ENCODE measurements at regions not wholly inside any gene's neighbourhood (a gene's known extent, or its start where the extent isn't known, plus 50 kb on each side); places are given as distances from the start of the nearest gene placed in this dataset.

GRCh38 chr12:69074556-69075349, 141.8 kb upstream of the CPM start:
- no peaks in the 10 kb centered on the region for H3K79me1 ChIP-seq (ENCODE audit: low read depth, low read length)
- H2AFZ ChIP-seq (ENCODE audit: low read length), result no peak overlapping the region
- H3K18ac ChIP-seq (ENCODE audit: extremely low read depth, low read length), result no peak overlapping the region
- no peak overlapping the region for H3K4ac ChIP-seq (replicated peaks; ENCODE audit: insufficient read length, low read depth, low read length)
- H4K8ac ChIP-seq (ENCODE audit: extremely low read depth, insufficient read depth, low read length), result no peak overlapping the region
- H3K4me3 ChIP-seq (ENCODE audit: extremely low read depth in 1 of 4, insufficient read depth in 2 of 4, low read depth in 3 of 4, low read length in 4 of 4), result no peak overlapping the region
- no peak overlapping the region for H2AK5ac ChIP-seq (ENCODE audit: low read depth, low read length)
- no peak overlapping the region for H3K56ac ChIP-seq (replicated peaks; ENCODE audit: insufficient read length, low read depth, low read length)
- no peak for FAIRE-seq
- peaks cover 0 to 4% (median 0%) of the 10 kb centered on the region in 4 experiments; a peak in 3 of 7 replicates for H3K4me1 ChIP-seq (replicated peaks in 1 of 4; ENCODE audit: control insufficient read depth in 3 of 4, insufficient read depth in 4 of 4, low read length in 3 of 4)
- no peak for DNase-seq (ENCODE audit: low read depth in 1 of 2, low spot score in 2 of 2)
- H2BK12ac ChIP-seq (ENCODE audit: low read depth, low read length), result no peak overlapping the region
- H2BK20ac ChIP-seq (ENCODE audit: low read length), result no peak overlapping the region
- H4K91ac ChIP-seq (replicated peaks; ENCODE audit: insufficient read length, low read length), result no peak overlapping the region
- no peak overlapping the region for H4K5ac ChIP-seq (ENCODE audit: insufficient read length, low read depth, low read length)
- no peak overlapping the region for H2BK15ac ChIP-seq (ENCODE audit: low read length)
- no peak overlapping the region for H3K27ac ChIP-seq (ENCODE audit: low read depth, low read length)
- no peak overlapping the region for H2BK5ac ChIP-seq (ENCODE audit: low read depth, low read length)
- H3K27me3 ChIP-seq (replicated peaks in 1 of 4; ENCODE audit: control insufficient read depth in 3 of 4, extremely low read depth in 1 of 4, insufficient read depth in 3 of 4, low read length in 3 of 4), result no peaks in the 10 kb centered on the region
- POLR2A ChIA-PET (ENCODE audit: partially characterized antibody), result no interaction called here
- CTCF ChIA-PET (ENCODE audit: partially characterized antibody), result interaction anchor here (0.7 to 2.1 kb wide), 6 partner anchors 8 to 208 kb away, joined by 3 to 9 read pairs (median 4); no protein-coding TSS in a partner anchor
- no peak overlapping the region for H2BK120ac ChIP-seq (replicated peaks; ENCODE audit: low read depth, low read length)
- H3K23me2 ChIP-seq (ENCODE audit: low read depth, low read length), result no peaks in the 10 kb centered on the region; the same call in 1 of the 2 replicates
- no peaks in the 10 kb centered on the region for H3K36me3 ChIP-seq (ENCODE audit: control insufficient read depth in 2 of 4, insufficient read depth in 4 of 4, low read length in 3 of 4)
- H3K9ac ChIP-seq (replicated peaks in 1 of 4; ENCODE audit: extremely low read depth in 1 of 4, low read depth in 3 of 4, low read length in 3 of 4), result no peak overlapping the region
- no peaks in the 10 kb centered on the region for H3K9me3 ChIP-seq (ENCODE audit: insufficient read depth in 2 of 2, low read depth in 1 of 2, low read length in 1 of 2)
- no peaks in the 10 kb centered on the region for H3K79me2 ChIP-seq (ENCODE audit: control insufficient read depth in 1 of 2, insufficient read depth in 2 of 2, low read length in 2 of 2)
- no peaks in the 10 kb centered on the region for H4K20me1 ChIP-seq (replicated peaks in 1 of 2; ENCODE audit: control insufficient read depth in 1 of 2, insufficient read depth in 2 of 2, low read length in 2 of 2)
- no peak overlapping the region for H3K4me2 ChIP-seq (ENCODE audit: insufficient read depth in 1 of 2, low read depth in 2 of 2, low read length in 2 of 2)
- WGBS, 2 experiments (ENCODE audit: extremely low coverage in 1 of 2, insufficient coverage in 1 of 2, insufficient read length in 1 of 2, insufficient replicate concordance in 2 of 2, low coverage in 1 of 2, low lambda C conversion rate in 2 of 2, missing lambda C conversion rate in 1 of 2), result 91% methylated on average over 5 of the region's 5 CpGs; no CpG with 5 or more reads in 1 of the 2 experiments
- no peak overlapping the region for H3K23ac ChIP-seq (ENCODE audit: insufficient read length)
- H3K14ac ChIP-seq (ENCODE audit: insufficient read length), result no peak overlapping the region
- TF ChIP-seq CEBPB (IDR thresholded peaks at IDR 0.05; ENCODE audit: low read depth, low read length), result no peak
- no peak for TF ChIP-seq EGR1 (IDR thresholded peaks at IDR 0.05; ENCODE audit: borderline replicate concordance, low read depth, low read length)
- TF ChIP-seq SAP30 (IDR thresholded peaks at IDR 0.05; ENCODE audit: insufficient read depth, insufficient replicate concordance, low read length), result no peak
- TF ChIP-seq KDM1A (IDR thresholded peaks at IDR 0.05; ENCODE audit: borderline replicate concordance, low read length), result no peak
- TF ChIP-seq EP300 (IDR thresholded peaks at IDR 0.05; ENCODE audit: borderline replicate concordance in 1 of 2, low read depth in 2 of 2, low read length in 2 of 2), result no peak
- TF ChIP-seq NANOG (IDR thresholded peaks at IDR 0.05; ENCODE audit: insufficient read depth, low read depth, low read length, poor library complexity, severe bottlenecking), result no peak
- no peak for TF ChIP-seq HDAC2 (IDR thresholded peaks at IDR 0.05; ENCODE audit: borderline replicate concordance in 1 of 2, low read depth in 2 of 2, low read length in 2 of 2)
- TF ChIP-seq FOSL1 (IDR thresholded peaks at IDR 0.05; ENCODE audit: insufficient read depth, low read depth, low read length), result no peak
- TF ChIP-seq CTBP2 (IDR thresholded peaks at IDR 0.05; ENCODE audit: borderline replicate concordance, insufficient read depth, insufficient read length, low read length), result no peak
- TF ChIP-seq RAD21 (IDR thresholded peaks at IDR 0.05 in 1 of 2, conservative IDR thresholded peaks at IDR 0.05 in 1 of 2; ENCODE audit: low read depth in 2 of 2, low read length in 2 of 2), result no peak
- TF ChIP-seq RFX5 (IDR thresholded peaks at IDR 0.05; ENCODE audit: borderline replicate concordance, low read depth, low read length), result no peak
